SU-DHL-6 (cell line): ENCODE measurements at regions not wholly inside any gene's neighbourhood (a gene's known extent, or its start where the extent isn't known, plus 50 kb on each side); places are given as distances from the start of the nearest gene placed in this dataset.

ENCODE experiments used
- H2AFZ ChIP-seq: fragments of 200-600 bp; sonication (generic); 2 replicates; pipeline ENCODE4 v1.6.1; 2014; ENCODE audit warnings: low read depth, mild to moderate bottlenecking, moderate library complexity, mixed read lengths, antibody characterized with exemption, low read length; ENCODE audit not compliant: severe bottlenecking
- H3F3A ChIP-seq: fragments of 200-600 bp; shearing (Covaris generic); 2 replicates; pipeline ENCODE4 v1.6.0; 2016; ENCODE audit warnings: antibody characterized with exemption, mild to moderate bottlenecking; ENCODE audit not compliant: insufficient read depth
- H3K27ac ChIP-seq: fragments of 200-600 bp; sonication (generic); 2 replicates; pipeline ENCODE4 v1.5.1; 2016; ENCODE audit warnings: low read depth, mild to moderate bottlenecking, low read length, moderate library complexity, mixed read lengths
- H3K27me3 ChIP-seq: fragments of 200-600 bp; sonication (generic), shearing (Covaris generic); 2 replicates; pipeline ENCODE4 v1.6.0; 2014; ENCODE audit warnings: mild to moderate bottlenecking, low read length
- H3K36me3 ChIP-seq: fragments of 200-600 bp; sonication (generic); 2 replicates; pipeline ENCODE4 v1.6.1; 2014; ENCODE audit warnings: mild to moderate bottlenecking, low read length, mixed read lengths
- H3K4me2 ChIP-seq: fragments of 300-600, 200-600 bp; shearing (Covaris generic), sonication (generic); 2 replicates; pipeline ENCODE4 v1.6.0; 2014; ENCODE audit warnings: low read length, low read depth, mild to moderate bottlenecking; ENCODE audit not compliant: poor library complexity, severe bottlenecking
- H3K4me3 ChIP-seq: fragments of 200-600 bp; sonication (generic); 2 replicates; pipeline ENCODE4 v1.5.1; 2014; ENCODE audit warnings: antibody characterized with exemption, low read length, mild to moderate bottlenecking, mixed read lengths; ENCODE audit not compliant: insufficient read depth, poor library complexity, severe bottlenecking
- H3K79me2 ChIP-seq: fragments of 200-600 bp; sonication (generic); 2 replicates; pipeline ENCODE4 v1.6.1; 2014; ENCODE audit warnings: mild to moderate bottlenecking, low read length, moderate library complexity; ENCODE audit not compliant: insufficient read depth
- H3K9ac ChIP-seq: fragments of 200-600 bp; sonication (generic); 2 replicates; pipeline ENCODE4 v1.7.0; 2014; ENCODE audit warnings: mild to moderate bottlenecking, low read length
- H3K9me2 ChIP-seq: fragments of 200-600 bp; sonication (generic); replicated peaks from 2 replicates; pipeline ENCODE4 v1.6.1; 2014; ENCODE audit warnings: low read length; ENCODE audit not compliant: insufficient read depth
- H3K9me3 ChIP-seq: fragments of 200-600 bp; sonication (generic); 2 replicates; pipeline ENCODE4 v1.6.1; 2014; ENCODE audit warnings: low read length, mixed read lengths; ENCODE audit not compliant: insufficient read depth
- H4K20me1 ChIP-seq: fragments of 200-600 bp; sonication (generic); 2 replicates; pipeline ENCODE4 v1.6.1; 2014; ENCODE audit warnings: low read depth, mild to moderate bottlenecking, antibody characterized with exemption, low read length, moderate library complexity, mixed read lengths
- CTCF ChIP-seq: fragments of 200-600 bp; sonication (generic); IDR thresholded peaks from one replicate; pipeline ENCODE4 v1.5.1; 2017; ENCODE audit warnings: antibody characterized with exemption, mild to moderate bottlenecking, low read length, moderate library complexity; ENCODE audit not compliant: insufficient read depth, poor library complexity, severe bottlenecking
- EZH2phosphoT487 ChIP-seq: fragments of 200-600 bp; sonication (generic), shearing (Covaris generic); conservative IDR thresholded peaks from 2 replicates; pipeline ENCODE4 v1.6.1; 2018; ENCODE audit warnings: mild to moderate bottlenecking, antibody characterized with exemption, low read length, moderate library complexity, mixed read lengths

GRCh38 chr3:59308001-59308400 is 258.2 kb upstream of the CFAP20DC start:
- TF ChIP-seq CTCF (no peak), EZH2phosphoT487 (no peak)

GRCh38 chr3:59306436-59306835 is 256.6 kb upstream of the CFAP20DC start:
- TF ChIP-seq CTCF (no peak), EZH2phosphoT487 (no peak)
- H3K4me3 ChIP-seq = no peak overlapping the region
- H3K36me3 ChIP-seq = no peaks in the 10 kb centered on the region
- no peak overlapping the region for H3K9ac ChIP-seq
- H3F3A ChIP-seq = no peaks in the 10 kb centered on the region
- no peaks in the 10 kb centered on the region for H4K20me1 ChIP-seq
- no peaks in the 10 kb centered on the region for H3K27me3 ChIP-seq
- H3K4me2 ChIP-seq = no peak overlapping the region
- no peak overlapping the region for H3K27ac ChIP-seq
- no peak overlapping the region for H2AFZ ChIP-seq
- no peaks in the 10 kb centered on the region for H3K9me3 ChIP-seq
- no peaks in the 10 kb centered on the region for H3K9me2 ChIP-seq
- no peaks in the 10 kb centered on the region for H3K79me2 ChIP-seq

More at GRCh38 chr3:59308001-59308400, 258.2 kb upstream of the CFAP20DC start:
- Histone ChIP-seq H3K27ac (no peak overlapping the region), H3K4me2 (no peak overlapping the region), H3K4me3 (no peak overlapping the region), H3K9me3 (no peaks in the 10 kb centered on the region), H2AFZ (no peak overlapping the region), H3F3A (no peaks in the 10 kb centered on the region), H4K20me1 (no peaks in the 10 kb centered on the region), H3K9ac (no peak overlapping the region), H3K27me3 (no peaks in the 10 kb centered on the region), H3K36me3 (no peaks in the 10 kb centered on the region), H3K9me2 (no peaks in the 10 kb centered on the region), H3K79me2 (no peaks in the 10 kb centered on the region)

- Histone ChIP-seq H3K9me3 (no peaks in the 10 kb centered on the region), H3K27ac (no peak overlapping the region), H4K20me1 (no peaks in the 10 kb centered on the region), H3F3A (no peaks in the 10 kb centered on the region), H3K27me3 (no peaks in the 10 kb centered on the region), H3K79me2 (no peaks in the 10 kb centered on the region), H3K4me2 (no peak overlapping the region), H3K4me3 (no peak overlapping the region), H3K36me3 (no peaks in the 10 kb centered on the region), H2AFZ (no peak overlapping the region), H3K9me2 (no peaks in the 10 kb centered on the region), H3K9ac (no peak overlapping the region)
- TF ChIP-seq EZH2phosphoT487 = no peak
- no peak for TF ChIP-seq CTCF
These were observed 254.5 kb upstream of the CFAP20DC start for GRCh38 chr3:59304296-59304695.
